ENCODE measurements at regions not wholly inside any gene's neighbourhood (a gene's known extent, or its start where the extent isn't known, plus 50 kb on each side); places are given as distances from the start of the nearest gene placed in this dataset.

DNA sequence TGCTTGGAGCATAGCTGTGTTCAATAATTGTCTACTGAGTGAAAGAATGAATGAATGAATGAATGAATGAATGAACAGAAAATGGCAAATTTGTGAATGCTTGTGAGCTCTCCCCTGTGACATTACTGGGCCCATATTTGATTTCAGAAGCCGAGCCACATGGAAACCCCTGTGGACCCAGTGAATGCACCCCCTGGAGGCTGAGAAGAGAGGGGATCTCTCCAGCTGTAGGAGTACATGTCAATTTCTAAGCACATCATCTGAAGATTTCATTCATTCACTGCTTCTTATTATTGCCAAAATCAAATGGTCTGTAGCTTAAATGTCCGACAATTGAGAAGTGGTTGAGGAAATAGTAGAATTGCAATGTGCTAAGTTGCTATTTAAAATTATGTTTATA lies 58.3 kb upstream of the DOCK1 start:
- Histone ChIP-seq H3K9ac (ENCODE audit: control insufficient read depth, insufficient read depth, low read length) (no peak overlapping the region), H3K4me1 (ENCODE audit: control insufficient read depth, insufficient read depth, low read length) (no peaks in the 10 kb centered on the region), H3K36me3 (ENCODE audit: control insufficient read depth in 2 of 2, insufficient read depth in 2 of 2, low read length in 1 of 2) (no peaks in the 10 kb centered on the region), H3K27me3 (replicated peaks in 1 of 2; ENCODE audit: control insufficient read depth in 2 of 2, insufficient read depth in 2 of 2, low read length in 1 of 2) (no peaks in the 10 kb centered on the region), H3K9me3 (replicated peaks; ENCODE audit: control insufficient read depth, insufficient read depth, low read length) (no peaks in the 10 kb centered on the region), H3K4me2 (ENCODE audit: control insufficient read depth, insufficient read depth) (no peak overlapping the region), H4K20me1 (ENCODE audit: control insufficient read depth, insufficient read depth) (no peaks in the 10 kb centered on the region), H3K79me2 (ENCODE audit: control insufficient read depth, insufficient read depth, low read length) (no peaks in the 10 kb centered on the region), H3K27ac (ENCODE audit: control insufficient read depth, insufficient read depth) (no peak overlapping the region), H2AFZ (ENCODE audit: control insufficient read depth, low read depth, low read length) (no peak overlapping the region), H3K4me3 (no peak overlapping the region)
- in situ Hi-C loops (cut with MboI) = no loop called here
- RAD21 ChIA-PET (ENCODE audit: unreplicated experiment) = no interaction called here
- ATAC-seq (no peak), DNase-seq (ENCODE audit: low read depth, low spot score) (no peak), FAIRE-seq (no peak)
- POLR2A ChIA-PET = no interaction called here
- CTCF ChIA-PET = no interaction called here
- intact Hi-C loops (cut with micrococcal nuclease; ENCODE audit: unreplicated experiment) = no loop called here
- WGBS (ENCODE audit: insufficient coverage, insufficient replicate concordance, low lambda C conversion rate, missing lambda C conversion rate) = 50% methylated on average over 2 of the region's 2 CpGs
- no peak for TF ChIP-seq E2F4 (IDR thresholded peaks at IDR 0.05; ENCODE audit: low read depth, low read length)
- no peak for TF ChIP-seq HDGF (IDR thresholded peaks at IDR 0.05)
- TF ChIP-seq POLR2AphosphoS5 (IDR thresholded peaks at IDR 0.05; ENCODE audit: low read length) = no peak
- TF ChIP-seq STAT3 (IDR thresholded peaks at IDR 0.05; ENCODE audit: low read depth, low read length) = no peak
- no peak for TF ChIP-seq SKIL (IDR thresholded peaks at IDR 0.05; ENCODE audit: low read depth, poor library complexity, severe bottlenecking)
- BruUV-seq (replicated peaks) = no TSS peak
- SMC1A ChIA-PET (ENCODE audit: uncharacterized antibody, unreplicated experiment) = no interaction called here

GRCh38 chr10:126847666-126848065 lies 57.6 kb upstream of the DOCK1 start:
- Histone ChIP-seq H3K9ac (ENCODE audit: control insufficient read depth, insufficient read depth, low read length) (no peak overlapping the region), H3K4me2 (ENCODE audit: control insufficient read depth, insufficient read depth) (no peak overlapping the region), H3K4me3 (no peak overlapping the region), H3K36me3 (ENCODE audit: control insufficient read depth in 2 of 2, insufficient read depth in 2 of 2, low read length in 1 of 2) (no peaks in the 10 kb centered on the region), H4K20me1 (ENCODE audit: control insufficient read depth, insufficient read depth) (no peaks in the 10 kb centered on the region), H3K9me3 (replicated peaks; ENCODE audit: control insufficient read depth, insufficient read depth, low read length) (no peaks in the 10 kb centered on the region), H2AFZ (ENCODE audit: control insufficient read depth, low read depth, low read length) (no peak overlapping the region), H3K27me3 (replicated peaks in 1 of 2; ENCODE audit: control insufficient read depth in 2 of 2, insufficient read depth in 2 of 2, low read length in 1 of 2) (no peaks in the 10 kb centered on the region), H3K79me2 (ENCODE audit: control insufficient read depth, insufficient read depth, low read length) (no peaks in the 10 kb centered on the region), H3K4me1 (ENCODE audit: control insufficient read depth, insufficient read depth, low read length) (no peaks in the 10 kb centered on the region), H3K27ac (ENCODE audit: control insufficient read depth, insufficient read depth) (no peak overlapping the region)
- TF ChIP-seq POLR2AphosphoS2 (IDR thresholded peaks at IDR 0.05; ENCODE audit: low read depth, low read length) (no peak), KLF5 (IDR thresholded peaks at IDR 0.05; ENCODE audit: partially characterized antibody) (no peak)
- FAIRE-seq (no peak), DNase-seq (ENCODE audit: low read depth, low spot score) (no peak), ATAC-seq (no peak)
- intact Hi-C loops (cut with micrococcal nuclease; ENCODE audit: unreplicated experiment) (no loop called here), in situ Hi-C loops (cut with MboI) (no loop called here)
- ChIA-PET SMC1A (ENCODE audit: uncharacterized antibody, unreplicated experiment) (no interaction called here), RAD21 (ENCODE audit: unreplicated experiment) (no interaction called here), CTCF (no interaction called here), POLR2A (no interaction called here)
- BruUV-seq (replicated peaks) = no TSS peak
- 50% methylated on average over 7 of the region's 7 CpGs for WGBS (ENCODE audit: insufficient coverage, insufficient replicate concordance, low lambda C conversion rate, missing lambda C conversion rate)

Measured in GM12878 (cell line).